DMS153 (cell line): ENCODE measurements at regions not wholly inside any gene's neighbourhood (a gene's known extent, or its start where the extent isn't known, plus 50 kb on each side); places are given as distances from the start of the nearest gene placed in this dataset.

ENCODE experiments used
- DNase-seq: peaks from one replicate; lab custom pipeline; 2025; lab: John Stamatoyannopoulos, UW

DNA sequence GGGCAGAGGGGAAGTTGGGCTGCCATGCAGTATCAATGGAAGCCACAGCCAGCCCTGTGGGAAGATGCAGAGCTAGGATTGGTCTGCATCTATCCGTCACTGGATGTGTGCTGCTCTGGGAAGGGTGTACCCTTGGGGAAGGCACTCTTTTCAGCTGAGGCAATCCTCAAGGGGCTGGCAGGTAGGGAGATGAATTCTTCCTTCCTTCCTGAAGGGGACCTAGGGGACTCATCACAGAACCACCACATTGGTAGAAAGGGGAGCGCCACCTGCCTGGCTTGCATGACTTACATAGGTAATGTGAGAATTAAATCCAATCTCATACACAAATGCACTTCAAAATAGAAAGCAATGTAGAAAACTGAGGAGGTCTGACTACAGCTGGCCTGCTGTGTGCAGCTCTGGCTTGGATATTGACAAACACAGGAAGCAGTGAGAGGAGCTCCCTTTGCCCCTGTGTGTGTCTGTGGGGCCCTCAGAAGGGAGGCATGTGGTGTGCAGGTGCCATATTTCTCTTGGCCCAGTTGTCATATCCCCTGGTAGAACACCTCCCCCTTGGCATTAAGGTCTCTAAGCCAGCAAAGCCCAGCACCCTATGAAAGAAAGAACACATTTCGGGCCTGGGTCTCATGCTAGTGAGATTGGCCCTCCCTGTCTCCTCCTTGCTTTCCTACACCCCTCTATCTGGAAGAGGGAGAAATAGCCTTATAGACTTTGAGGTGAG, 260.3 kb upstream of the MOCS1 start:
- DNase-seq, result no peak

DNA sequence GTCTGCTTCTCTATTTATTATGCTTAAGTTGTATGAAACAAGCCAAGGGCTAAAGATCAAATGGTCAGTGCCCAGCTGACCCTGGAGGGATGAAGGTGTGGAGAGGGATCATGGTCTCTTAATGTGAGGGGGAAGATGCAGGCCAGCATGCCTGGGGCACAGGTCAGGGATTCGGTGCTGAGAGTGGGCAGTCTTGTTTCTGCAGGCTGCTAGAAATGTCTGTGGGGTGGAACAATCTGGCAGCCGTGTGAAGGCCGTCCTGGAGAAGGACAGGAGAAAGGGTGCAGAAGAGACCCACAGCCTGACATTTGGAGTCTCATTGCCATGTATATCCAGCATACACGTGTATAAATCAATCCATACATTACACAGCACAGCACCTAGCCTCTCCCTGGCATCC, 258.3 kb upstream of the MOCS1 start:
- DNase-seq, result no peak

DNA sequence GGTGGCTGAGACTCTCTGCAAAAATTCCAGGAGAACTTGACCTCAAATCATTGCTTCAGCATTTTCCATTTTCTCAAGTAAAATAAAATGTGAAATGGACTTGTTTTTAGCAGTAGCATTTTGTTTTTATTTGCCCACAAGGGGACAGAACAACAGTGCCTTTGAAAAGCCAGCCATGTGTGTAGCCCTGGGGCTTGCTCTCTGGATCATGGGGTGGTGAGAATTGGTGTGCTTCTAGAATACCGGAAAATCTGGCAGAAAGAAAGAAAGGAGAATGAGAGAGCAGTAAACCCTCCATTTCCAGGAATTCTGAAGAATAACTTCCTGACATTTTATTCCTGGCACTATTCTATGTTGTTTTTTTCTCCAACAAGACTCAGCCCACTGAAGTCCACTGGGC, 254.7 kb upstream of the MOCS1 start:
- no peak for DNase-seq

DNA sequence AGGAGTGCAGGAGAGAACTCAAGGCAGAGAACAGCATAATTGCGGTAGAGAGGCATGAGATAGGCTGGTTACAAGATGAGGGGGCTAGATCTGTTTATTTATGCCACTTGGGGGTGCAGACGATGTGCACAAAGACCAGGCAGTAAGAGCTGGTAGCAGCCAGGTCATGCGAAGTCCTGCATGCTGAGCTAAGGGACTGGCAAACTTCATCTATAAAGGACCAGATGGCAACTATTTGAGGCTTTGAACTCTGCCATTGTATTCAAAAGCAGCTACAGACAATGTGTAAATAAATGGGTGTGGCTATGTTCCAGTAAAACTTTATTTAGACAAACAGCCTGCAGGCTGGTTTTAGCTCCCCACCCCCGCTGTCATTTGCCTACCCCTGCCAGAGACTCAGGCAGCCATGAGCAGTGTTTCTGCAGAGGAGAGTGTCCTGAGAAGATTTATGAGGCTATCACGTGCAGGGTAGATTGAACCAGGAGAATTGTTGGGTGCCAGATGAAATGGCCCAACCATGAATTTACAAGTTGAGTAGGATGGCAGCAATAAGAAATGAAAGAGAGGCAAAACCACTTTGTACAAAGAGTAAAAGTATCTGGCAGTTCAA, 253.4 kb upstream of the MOCS1 start:
- no peak for DNase-seq

DNA sequence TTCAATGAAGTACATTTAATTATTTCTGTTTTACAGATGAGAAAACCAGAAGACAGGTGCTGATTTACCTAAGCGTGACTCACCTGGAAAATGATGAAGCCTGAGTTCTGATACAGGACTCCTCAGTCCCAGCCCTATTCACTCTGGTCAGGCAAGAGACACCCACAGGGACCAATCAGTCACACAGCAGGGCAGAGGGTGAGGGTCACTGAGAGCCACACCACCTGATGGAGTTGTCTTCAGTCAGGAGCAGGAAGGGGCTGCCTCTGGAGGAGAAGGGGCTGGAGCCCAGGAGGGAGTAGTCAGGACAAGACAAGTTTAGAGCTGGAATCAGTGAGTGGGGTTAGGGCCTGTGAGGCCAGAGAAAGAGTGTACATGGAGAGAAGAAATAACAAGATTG, 251.2 kb upstream of the MOCS1 start:
- DNase-seq, result no peak

DNA sequence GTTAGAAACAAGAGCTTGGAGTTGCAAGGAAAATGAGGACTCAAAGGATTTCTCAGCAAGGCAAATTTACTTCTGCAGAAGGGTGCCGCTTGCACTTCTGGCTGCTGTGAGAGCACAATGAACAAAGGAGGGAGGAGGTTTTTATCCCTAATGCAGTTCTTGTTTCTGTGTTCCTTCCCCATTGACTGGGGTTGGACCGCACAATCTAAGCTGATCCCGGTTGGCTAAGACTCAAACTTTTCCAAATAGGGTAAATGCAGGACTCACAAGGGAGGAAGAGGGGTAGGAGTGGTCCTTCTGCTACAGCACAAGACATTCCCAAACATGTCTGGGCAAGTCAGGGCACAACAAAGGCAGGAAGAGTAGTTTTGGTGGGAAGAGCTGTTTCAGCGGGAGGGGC, 249.6 kb upstream of the MOCS1 start:
- no peak for DNase-seq

DNA sequence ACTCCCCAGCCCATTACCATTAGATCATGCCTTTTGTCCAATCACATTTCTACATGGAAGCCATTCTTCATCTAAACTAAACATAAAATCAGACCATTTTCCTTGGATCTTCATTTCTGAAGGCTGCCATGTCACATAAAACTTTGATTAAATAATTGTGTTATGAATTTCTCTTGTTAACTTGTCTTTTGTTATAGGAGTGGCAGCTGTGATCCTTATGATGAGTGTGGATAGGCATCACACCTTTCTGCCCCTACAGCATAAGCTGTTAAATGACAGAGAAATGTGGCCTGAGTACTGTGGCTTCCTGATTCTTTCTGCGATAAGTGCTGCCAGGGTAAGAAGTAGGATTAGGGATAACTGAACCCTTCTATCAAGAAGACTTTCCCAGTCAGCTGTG, 247.1 kb upstream of the MOCS1 start:
- no peak for DNase-seq

DNA sequence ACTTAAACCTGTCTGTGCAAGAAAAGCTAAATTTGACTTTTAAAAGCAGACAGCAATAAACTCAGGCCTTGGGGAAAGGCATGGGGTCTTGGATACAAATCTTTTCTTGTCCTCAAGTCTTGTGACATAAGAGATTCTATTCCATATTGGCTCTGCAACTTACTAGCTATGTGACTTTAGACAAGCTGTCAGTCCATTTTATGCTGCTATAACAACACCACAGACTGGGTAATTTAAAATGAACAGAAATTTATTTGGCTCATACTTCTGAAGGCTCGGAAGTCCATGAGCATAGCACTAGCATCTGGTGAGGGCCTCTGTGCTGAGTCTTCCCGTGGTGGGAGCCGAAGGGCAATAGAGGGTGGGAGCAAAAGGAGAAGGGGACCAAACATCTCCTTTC, 246.0 kb upstream of the MOCS1 start:
- DNase-seq, result no peak

DNA sequence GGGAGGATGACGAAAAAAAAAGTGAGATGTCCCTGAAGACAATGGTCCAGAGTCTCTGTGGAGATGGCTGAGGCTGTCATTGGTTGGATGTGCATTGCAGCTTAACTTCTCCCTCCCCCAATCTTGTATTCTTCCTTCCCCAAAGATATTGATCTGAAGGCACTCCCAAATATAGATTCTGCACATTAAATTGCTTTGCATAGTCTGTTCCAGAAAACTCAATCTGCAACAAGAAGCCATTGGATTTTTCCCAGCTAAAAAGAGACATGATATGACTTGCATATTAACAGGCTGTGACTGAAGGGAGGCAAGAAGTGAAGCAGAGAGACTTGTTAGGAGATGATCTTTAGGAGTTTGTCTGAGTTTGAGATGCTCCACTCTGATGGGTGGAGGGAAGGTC, 245.2 kb upstream of the MOCS1 start:
- DNase-seq, result no peak

DNA sequence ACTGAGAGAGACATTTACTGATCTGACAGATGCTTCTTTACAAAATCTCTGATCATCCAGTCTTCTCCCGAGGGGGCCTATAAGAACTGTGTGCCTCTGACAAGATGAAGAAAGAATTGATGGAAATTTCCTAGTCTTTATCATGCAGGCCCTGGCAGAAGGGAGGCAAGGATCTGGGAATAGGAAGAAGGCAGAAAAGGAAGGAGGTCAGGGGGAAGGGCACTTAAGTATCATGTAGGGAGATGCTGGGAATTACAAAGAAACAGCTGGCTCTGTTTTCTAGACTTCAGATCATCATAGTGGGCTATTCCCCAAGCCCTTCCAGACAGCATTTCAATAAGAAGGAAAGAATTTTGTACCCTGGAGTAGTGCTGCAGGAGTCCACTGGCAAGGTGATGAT, 243.3 kb upstream of the MOCS1 start:
- no peak for DNase-seq

DNA sequence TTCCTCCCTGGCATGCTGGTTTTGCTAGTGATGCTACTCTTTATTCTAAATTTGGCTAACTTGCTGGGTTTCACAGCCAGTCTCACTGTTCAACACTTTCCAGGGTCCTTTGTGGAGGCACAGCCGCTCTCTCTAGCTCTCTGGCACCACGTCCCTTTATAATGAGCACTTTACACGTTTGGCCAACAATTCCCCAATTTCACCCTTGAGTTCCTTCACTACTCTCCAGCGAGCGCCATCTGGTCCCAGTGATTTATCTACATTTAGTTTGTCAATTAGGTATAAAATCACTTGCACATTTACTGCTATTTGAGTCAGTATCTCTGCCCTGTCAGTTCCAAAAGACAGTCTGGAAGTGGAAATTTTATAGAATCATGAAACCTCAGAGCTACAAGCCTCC, 241.9 kb upstream of the MOCS1 start:
- DNase-seq, result no peak

DNA sequence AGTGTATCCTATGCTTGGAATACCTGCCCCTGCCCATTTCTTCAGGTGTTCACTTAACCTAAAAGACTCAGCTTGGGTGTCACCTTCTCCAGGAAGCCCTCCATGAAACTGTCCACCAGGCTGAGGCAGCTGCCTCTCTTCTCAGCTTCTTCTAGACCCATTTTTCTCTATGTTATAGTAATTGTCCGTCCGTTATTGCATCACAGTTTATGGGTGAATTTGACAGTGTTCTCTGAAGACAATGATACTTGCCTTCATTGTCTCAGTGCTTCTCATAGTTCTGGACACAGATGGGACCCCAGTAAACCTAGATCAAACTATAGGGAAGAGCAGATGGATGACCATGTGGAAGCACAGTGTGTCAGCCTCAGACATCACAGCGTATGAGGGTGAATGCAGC, 238.0 kb upstream of the MOCS1 start:
- no peak for DNase-seq

DNA sequence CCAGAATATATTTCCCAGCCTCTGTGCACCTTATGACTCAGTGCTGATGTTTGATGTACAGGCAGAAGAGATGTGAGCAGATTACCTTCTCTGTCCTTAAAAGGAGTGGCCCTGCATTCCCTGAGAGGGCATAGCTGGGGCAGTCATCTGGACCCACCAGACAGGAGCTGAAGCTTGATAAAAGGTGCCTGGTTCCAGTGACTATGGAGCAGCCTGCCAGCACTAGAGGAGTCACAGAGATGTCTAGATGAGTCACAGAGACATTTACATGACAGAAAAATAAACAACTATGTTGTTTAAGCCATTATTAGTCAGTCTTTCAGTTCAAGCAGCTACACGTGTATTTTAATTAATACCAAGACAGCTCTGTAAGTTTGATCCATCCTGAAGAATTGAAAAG, 237.1 kb upstream of the MOCS1 start:
- no peak for DNase-seq

DNA sequence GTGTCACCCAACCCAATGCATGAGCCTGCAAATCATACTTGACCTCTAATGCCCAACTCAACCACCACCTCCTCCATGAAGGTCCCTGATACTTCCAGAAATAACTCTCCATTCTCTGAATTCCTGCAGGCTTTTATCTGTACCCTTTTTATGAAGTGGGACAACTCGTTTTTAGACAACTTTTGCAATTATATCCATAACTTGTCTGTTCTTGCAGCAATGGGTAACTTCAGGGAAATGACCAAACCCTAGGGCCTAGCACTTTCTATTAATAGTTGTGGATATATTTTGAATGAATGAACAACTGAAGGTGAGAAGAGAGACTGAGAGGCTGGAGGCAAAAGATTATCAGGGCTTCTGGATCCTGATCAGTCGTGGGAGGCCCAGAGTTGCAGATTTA, 236.6 kb upstream of the MOCS1 start:
- no peak for DNase-seq

DNA sequence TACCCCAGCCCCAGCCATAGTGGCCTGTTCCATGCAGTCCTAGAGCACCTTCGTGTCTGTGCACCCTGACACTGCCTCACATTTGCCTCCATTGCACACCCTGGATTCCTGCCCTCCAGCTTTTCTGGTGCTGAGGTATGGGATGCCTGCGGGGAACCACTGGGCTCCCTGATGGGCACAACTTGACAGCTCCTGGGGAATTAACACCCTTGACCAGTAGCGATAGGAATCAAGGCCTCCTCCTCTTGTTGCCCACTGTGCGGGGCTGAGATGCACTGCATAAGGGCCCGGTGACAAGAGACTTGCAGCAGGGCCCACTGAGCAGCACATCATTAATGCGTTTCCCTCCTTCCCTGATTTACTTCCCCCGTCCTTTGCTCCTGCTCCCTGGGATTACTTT, 235.6 kb upstream of the MOCS1 start:
- no peak for DNase-seq

DNA sequence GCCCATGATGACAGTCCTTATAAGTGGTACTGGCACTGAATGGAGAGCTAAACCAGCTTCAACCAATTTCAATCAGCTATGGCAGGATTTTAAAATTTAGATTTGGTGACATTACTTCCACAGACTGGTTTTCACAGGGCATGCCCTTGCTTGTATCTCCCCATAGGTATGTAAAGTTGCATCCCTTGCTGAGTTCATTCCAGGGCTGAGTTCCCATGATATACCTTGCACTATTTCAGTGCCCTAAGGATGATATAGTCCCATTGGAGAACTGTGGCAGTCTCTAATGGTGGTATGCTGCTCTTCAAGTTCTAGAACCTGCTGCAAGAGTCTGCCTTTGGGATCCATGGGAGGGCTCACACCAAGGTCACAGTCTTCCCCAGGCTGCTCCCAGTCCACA, 232.7 kb upstream of the MOCS1 start:
- DNase-seq, result no peak

DNA sequence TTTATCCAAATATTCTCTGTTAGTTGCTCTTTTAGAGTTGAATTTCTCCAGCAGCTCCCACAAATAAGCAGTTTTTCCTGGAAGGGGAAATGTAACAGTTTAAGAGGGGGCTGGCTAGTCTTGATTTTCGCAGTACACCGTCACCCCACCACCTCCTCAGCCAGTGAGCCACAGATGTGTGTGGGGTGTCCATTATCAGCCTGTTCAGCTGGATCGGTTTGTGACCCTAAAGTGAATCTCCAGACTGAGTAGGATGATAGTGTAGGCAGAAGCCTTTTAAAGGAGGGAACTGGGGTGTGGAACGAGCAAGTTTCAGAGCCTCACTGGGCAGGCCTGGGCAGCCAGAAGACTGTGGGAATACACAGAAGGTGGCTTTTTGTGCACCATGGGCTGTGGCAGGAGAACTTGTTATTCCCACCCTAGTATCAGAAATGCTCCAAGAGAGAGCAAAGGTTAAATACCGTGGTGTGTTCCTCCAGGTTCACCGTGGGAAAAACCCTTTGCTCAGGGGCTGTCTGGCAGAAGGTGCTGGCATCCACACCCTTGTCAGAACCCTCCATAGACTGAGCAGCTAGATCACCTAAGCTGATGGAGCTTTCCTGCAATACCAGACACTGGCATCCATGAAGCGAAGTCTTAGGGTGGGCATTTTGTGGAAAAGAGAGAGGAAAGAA, 230.9 kb upstream of the MOCS1 start:
- DNase-seq, result no peak

DNA sequence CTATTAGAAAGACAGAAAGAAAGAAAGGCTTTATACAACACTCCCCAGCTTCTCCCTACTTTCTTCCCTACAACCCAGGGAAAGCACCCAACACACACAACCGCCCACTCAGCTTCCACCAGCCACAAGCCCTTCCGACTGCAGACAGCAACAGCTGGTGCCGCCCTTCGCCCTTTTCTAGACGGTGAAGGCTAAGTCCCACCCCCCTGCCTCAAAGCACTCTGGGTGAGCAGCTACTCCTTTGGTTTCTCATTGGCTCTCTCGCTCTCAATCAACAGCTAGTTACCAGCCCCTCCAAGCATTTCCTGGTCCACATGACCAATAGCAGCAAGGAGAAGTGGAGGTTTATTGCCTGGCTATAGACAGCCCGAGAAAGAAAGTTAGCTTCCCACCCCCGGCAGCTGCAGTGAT, 230.1 kb upstream of the MOCS1 start:
- no peak for DNase-seq

DNA sequence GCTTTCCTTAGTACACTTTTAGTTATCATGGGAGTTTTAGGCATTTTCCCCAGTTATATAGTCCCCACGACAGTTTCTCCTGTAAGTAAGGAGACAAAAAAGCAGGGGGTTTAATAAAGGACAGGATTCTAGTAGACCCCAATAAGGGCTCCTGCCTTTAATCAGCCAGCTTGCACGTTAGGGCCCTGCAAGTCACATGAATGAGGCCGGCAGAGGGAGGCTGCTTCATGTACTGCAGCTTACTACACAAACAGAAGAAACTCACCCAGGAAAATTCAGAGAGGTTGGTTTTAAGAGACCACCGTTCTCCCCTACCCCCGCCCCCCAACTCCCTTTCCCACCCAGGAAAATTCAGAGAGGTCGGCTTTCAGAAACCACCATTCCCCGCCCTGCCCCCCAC, 229.7 kb upstream of the MOCS1 start:
- DNase-seq, result no peak

DNA sequence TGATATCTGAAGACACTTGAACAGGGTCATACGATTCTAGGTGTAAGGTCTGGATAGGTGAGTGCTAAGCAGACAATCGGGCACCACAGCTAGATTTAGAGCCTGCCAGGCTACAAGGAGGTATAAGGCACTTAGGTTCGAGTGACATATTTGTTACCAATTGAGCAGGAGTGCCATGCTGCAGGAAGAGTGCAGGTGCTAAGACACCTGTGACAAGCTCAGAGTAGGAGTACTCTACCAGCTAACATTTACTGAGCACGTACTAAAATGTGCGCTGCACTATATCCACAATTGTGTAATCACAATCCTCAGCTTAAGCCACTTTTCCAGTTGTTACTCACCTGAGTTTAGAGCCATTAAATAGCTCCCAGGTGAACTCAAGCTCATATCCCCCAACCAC, 227.8 kb upstream of the MOCS1 start:
- no peak for DNase-seq

DNA sequence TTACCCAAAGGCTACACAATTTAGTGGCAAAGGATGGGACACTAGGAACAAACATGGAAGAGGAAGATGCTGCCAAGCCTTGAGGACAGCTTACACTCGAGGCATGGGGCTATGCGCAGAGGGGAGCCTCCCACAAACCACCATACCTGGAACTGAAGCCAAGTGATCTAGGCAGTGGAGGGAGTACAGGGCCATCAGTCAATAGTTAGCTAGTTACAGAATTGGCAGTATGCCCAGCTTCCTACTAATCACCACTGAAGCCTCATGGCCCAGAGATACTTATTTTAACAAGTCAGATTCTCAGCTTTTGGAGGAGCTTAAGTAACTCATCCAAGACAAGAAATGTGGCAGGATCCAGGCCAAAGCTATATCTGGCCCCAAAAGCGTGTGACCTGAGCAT, 226.6 kb upstream of the MOCS1 start:
- no peak for DNase-seq

DNA sequence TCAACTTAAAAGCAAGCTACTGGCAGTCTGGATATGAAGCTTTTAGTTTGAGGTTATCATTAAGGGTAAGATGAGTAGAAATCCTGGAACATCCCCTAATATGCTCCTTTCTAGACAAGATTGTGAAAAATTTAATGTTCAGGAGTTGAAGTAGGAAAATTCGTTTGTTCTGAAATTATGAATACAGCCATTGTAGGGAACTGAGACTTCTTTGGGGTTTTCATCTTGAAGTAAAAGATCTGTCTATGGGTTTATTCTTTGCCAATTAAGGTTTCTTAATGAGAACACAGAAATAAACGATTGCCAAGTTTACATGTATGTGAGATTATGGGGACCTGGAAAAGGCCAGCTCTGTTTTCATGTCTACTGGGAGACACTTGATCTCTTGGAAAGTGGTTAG, 225.6 kb upstream of the MOCS1 start:
- no peak for DNase-seq

DNA sequence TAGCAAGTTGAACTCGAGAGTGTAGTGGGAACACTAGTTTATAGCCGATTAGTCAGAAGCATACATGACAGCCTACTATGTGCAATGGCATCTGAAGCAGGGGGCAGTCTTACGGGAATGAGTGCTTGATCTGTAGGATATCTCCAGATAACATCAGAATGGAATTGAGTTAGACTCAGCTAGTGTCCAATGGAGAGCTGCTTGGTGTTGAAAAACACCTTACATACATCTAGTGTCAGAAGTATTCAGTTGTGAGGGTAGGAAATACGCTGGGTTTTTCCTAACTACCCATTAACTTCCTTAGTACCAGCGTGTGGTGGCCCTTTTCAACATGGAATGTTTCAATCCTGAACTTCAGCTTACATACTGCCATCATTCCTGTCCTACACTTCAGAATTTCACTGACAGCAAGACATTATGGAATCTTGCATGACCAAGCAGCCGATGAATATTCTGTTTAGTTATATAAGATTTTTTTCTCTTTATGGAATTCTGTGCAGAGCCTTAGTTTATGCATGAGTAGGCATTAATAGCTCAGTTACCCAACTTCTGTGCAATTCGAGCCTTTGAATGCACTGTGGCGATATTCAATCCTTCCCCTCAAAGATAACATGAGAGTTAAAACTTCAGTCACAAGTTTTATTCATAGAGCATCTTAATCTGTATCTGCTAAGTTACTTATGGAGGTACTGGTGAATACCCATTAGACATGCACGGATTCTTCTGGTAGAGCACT, 218.6 kb upstream of the MOCS1 start:
- DNase-seq, result no peak
